SH-SY5Y (cell line): ENCODE measurements at regions not wholly inside any gene's neighbourhood (a gene's known extent, or its start where the extent isn't known, plus 50 kb on each side); places are given as distances from the start of the nearest gene placed in this dataset.

Source experiments
- GATA2 ChIP-seq: IDR thresholded peaks from 2 replicates; pipeline ENCODE4 v1.6.1; 2011; ENCODE audit warnings: mild to moderate bottlenecking, low read depth, low read length
- GATA3 ChIP-seq: IDR thresholded peaks from 2 replicates; pipeline ENCODE4 v1.6.1; 2011; ENCODE audit warnings: low read depth, mild to moderate bottlenecking, low read length, moderate library complexity

DNA sequence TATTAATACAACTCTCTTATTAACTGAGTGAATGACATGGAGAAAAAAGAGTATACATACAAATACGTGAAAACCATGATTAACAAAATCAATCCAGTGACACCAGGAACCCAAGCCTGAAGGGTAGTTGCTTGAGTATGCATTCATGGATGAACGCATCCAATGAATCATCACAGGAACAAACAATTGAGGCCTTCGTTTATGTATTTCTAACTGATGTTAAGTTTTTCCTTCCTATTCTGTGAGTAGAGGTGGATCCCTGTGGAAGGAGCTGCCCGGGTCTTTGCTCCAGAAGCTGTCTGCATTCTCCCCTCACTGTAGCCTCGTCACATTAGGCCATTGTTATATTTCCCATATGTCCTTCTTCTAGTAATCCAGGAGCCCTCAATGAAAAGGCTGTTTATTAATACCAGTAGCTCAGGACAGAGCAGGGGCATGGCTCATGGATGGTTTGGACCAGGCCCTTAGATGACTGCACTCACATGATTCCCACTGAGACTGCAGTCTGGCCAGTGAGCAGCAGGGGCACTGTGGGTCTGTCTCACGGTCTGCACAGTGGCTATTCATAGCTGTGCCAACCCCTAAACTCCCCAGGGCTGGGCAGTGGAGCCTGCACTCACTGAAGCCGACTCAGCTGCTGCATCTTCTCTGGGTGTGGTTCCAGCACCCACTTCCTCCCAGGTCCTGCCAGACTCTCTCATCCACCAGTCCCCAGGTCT lies 128.1 kb upstream of the TOP3B start:
- TF ChIP-seq GATA3: no peak
- no peak for TF ChIP-seq GATA2
